Loucy (cell line): ENCODE measurements at regions not wholly inside any gene's neighbourhood (a gene's known extent, or its start where the extent isn't known, plus 50 kb on each side); places are given as distances from the start of the nearest gene placed in this dataset.

Source experiments
- H2AFZ ChIP-seq: fragments of 200-600 bp; sonication (generic); 2 replicates; pipeline ENCODE4 v1.6.0; 2016; ENCODE audit warnings: antibody characterized with exemption, mild to moderate bottlenecking, low read length, moderate library complexity
- H3F3A ChIP-seq: fragments of 200-600 bp; 2 replicates; pipeline ENCODE4 v1.6.0; 2016; ENCODE audit warnings: antibody characterized with exemption, low read depth, mild to moderate bottlenecking
- H3K27me3 ChIP-seq: fragments of 200-600 bp; sonication (generic); 2 replicates; pipeline ENCODE4 v1.6.1; 2014; ENCODE audit warnings: low read length, mild to moderate bottlenecking; ENCODE audit not compliant: insufficient read depth, poor library complexity, severe bottlenecking
- H3K36me3 ChIP-seq: fragments of 200-600 bp; sonication (generic); 2 replicates; pipeline ENCODE4 v1.6.1; 2016; ENCODE audit warnings: low read length; ENCODE audit not compliant: insufficient read depth
- H3K4me1 ChIP-seq: fragments of 200-600 bp; sonication (generic); 2 replicates; pipeline ENCODE4 v1.5.1; 2014; ENCODE audit warnings: low read length, mild to moderate bottlenecking; ENCODE audit not compliant: insufficient read depth, poor library complexity, severe bottlenecking
- H3K4me2 ChIP-seq: fragments of 200-600 bp; sonication (generic); 2 replicates; pipeline ENCODE4 v1.6.0; 2014; ENCODE audit warnings: antibody characterized with exemption, low read length, low read depth, mild to moderate bottlenecking; ENCODE audit not compliant: poor library complexity, severe bottlenecking
- H3K4me3 ChIP-seq: fragments of 200-600 bp; sonication (generic); 2 replicates; pipeline ENCODE4 v1.5.1; 2014; ENCODE audit warnings: low read length, mild to moderate bottlenecking, mixed read lengths; ENCODE audit not compliant: poor library complexity, severe bottlenecking
- H3K79me2 ChIP-seq: fragments of 200-600 bp; sonication (generic); 2 replicates; pipeline ENCODE4 v1.6.1; 2014; ENCODE audit warnings: low read length; ENCODE audit not compliant: insufficient read depth
- H3K9ac ChIP-seq: fragments of 200-600 bp; sonication (generic); 2 replicates; pipeline ENCODE4 v1.6.0; 2014; ENCODE audit warnings: mild to moderate bottlenecking, low read depth, low read length, moderate library complexity; ENCODE audit not compliant: poor library complexity, severe bottlenecking
- H3K9me2 ChIP-seq: fragments of 200-600 bp; sonication (generic); replicated peaks from 2 replicates; pipeline ENCODE4 v1.6.1; 2016; ENCODE audit warnings: low read depth, low read length, mixed read lengths
- H3K9me3 ChIP-seq: fragments of 200-600 bp; sonication (generic); 2 replicates; pipeline ENCODE4 v1.6.1; 2014; ENCODE audit warnings: mild to moderate bottlenecking, antibody characterized with exemption, low read length, low read depth; ENCODE audit not compliant: insufficient read depth
- H4K20me1 ChIP-seq: fragments of 200-600 bp; sonication (generic); 2 replicates; pipeline ENCODE4 v1.6.0; 2014; ENCODE audit warnings: antibody characterized with exemption, low read length, mild to moderate bottlenecking; ENCODE audit not compliant: insufficient read depth, poor library complexity, severe bottlenecking
- CTCF ChIP-seq: fragments of 200-600 bp; sonication (generic); conservative IDR thresholded peaks from 2 replicates; pipeline ENCODE4 v1.5.1; 2014; ENCODE audit warnings: mild to moderate bottlenecking, antibody characterized with exemption, low read length
- EZH2phosphoT487 ChIP-seq: fragments of 200-600 bp; IDR thresholded peaks from 2 replicates; pipeline ENCODE4 v1.6.1; 2018; ENCODE audit warnings: antibody characterized with exemption, mild to moderate bottlenecking, moderate library complexity, borderline replicate concordance

GRCh38 chr7:1288996-1289551, 56.4 kb downstream of the UNCX start:
- Histone ChIP-seq H3K27me3 (no peaks in the 10 kb centered on the region), H3K4me2 (no peak overlapping the region), H3K36me3 (no peaks in the 10 kb centered on the region), H3K9me2 (no peaks in the 10 kb centered on the region), H2AFZ (no peak overlapping the region), H3K9me3 (no peaks in the 10 kb centered on the region), H4K20me1 (no peaks in the 10 kb centered on the region), H3K79me2 (no peaks in the 10 kb centered on the region), H3K9ac (no peak overlapping the region), H3K4me3 (no peak overlapping the region), H3F3A (no peaks in the 10 kb centered on the region), H3K4me1 (peaks cover 10% of the 10 kb centered on the region)
- TF ChIP-seq CTCF, result no peak
- no peak for TF ChIP-seq EZH2phosphoT487

GRCh38 chr7:1289666-1290025, 57.0 kb downstream of the UNCX start:
- H3K9ac ChIP-seq, result no peak overlapping the region
- no peaks in the 10 kb centered on the region for H3K79me2 ChIP-seq
- H4K20me1 ChIP-seq, result no peaks in the 10 kb centered on the region
- no peaks in the 10 kb centered on the region for H3K9me2 ChIP-seq
- no peaks in the 10 kb centered on the region for H3K9me3 ChIP-seq
- peak overlapping the region; percentile 69 for H3K4me3 ChIP-seq
- H3K4me2 ChIP-seq, result peak overlapping the region; percentile 78
- H3K4me1 ChIP-seq, result peaks cover 10% of the 10 kb centered on the region
- H2AFZ ChIP-seq, result peak overlapping the region; percentile 95
- H3K36me3 ChIP-seq, result no peaks in the 10 kb centered on the region
- TF ChIP-seq EZH2phosphoT487, result no peak
- no peak for TF ChIP-seq CTCF
- H3K27me3 ChIP-seq, result no peaks in the 10 kb centered on the region
- H3F3A ChIP-seq, result no peaks in the 10 kb centered on the region

GRCh38 chr7:1290026-1290678, 57.5 kb downstream of the UNCX start:
- Histone ChIP-seq H3K4me2 (peak overlapping the region; percentile 78), H3K9me3 (no peaks in the 10 kb centered on the region), H4K20me1 (no peaks in the 10 kb centered on the region), H3K27me3 (no peaks in the 10 kb centered on the region), H3K9me2 (no peaks in the 10 kb centered on the region), H3F3A (no peaks in the 10 kb centered on the region), H3K4me1 (peaks cover 10% of the 10 kb centered on the region), H3K9ac (peak overlapping the region; percentile 26), H2AFZ (peak overlapping the region; percentile 95), H3K36me3 (no peaks in the 10 kb centered on the region), H3K4me3 (peak overlapping the region; percentile 69), H3K79me2 (no peaks in the 10 kb centered on the region)
- TF ChIP-seq EZH2phosphoT487 (no peak), CTCF (no peak; the same call in 1 of the 2 replicates)
